ENCODE measurements at regions not wholly inside any gene's neighbourhood (a gene's known extent, or its start where the extent isn't known, plus 50 kb on each side); places are given as distances from the start of the nearest gene placed in this dataset.

DNA sequence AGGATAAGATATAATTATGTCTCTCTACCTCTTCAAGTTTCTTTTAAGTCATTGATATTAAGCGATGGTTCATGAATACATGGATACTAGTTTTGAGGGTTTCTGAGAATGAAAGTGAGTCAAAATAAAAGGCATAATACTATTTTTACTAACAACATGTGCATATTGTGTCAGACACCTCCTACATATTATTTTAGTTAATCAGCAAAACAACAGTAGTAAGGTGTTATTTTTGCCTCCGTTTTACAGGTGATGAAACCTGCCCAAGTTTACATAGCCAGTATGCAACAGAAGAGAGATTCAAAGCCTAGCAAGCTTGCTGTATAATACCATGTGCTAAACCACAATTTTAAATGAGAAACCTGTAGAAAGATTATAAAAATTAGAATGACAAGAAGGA is 544.1 kb downstream of the EPHA5 start:
- no peak for DNase-seq (ENCODE audit: low read depth in 2 of 2)

DNA sequence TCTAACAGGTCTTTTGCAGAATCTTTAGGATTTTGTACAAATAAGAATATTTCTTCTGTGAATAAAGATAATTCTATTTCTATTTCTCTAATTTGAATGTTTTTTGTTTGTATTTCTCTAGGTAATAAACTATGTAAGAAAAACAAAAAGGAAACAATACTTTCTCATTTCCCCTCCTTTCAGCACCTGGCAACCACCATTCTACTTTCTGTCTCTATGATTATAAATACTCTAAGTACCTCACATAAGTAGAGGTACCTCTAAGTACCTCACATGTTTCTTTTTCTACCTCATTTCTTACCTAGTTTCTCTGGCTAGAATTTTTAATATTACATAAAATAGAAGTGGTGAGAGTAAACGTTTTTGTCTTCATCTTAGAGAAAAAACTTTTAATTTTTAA is 550.0 kb downstream of the EPHA5 start:
- no peak for DNase-seq (ENCODE audit: low read depth in 2 of 2)

GRCh38 chr4:65102419-65102818 is 567.9 kb downstream of the EPHA5 start:
- no peak for DNase-seq (ENCODE audit: low read depth in 2 of 2)

DNA sequence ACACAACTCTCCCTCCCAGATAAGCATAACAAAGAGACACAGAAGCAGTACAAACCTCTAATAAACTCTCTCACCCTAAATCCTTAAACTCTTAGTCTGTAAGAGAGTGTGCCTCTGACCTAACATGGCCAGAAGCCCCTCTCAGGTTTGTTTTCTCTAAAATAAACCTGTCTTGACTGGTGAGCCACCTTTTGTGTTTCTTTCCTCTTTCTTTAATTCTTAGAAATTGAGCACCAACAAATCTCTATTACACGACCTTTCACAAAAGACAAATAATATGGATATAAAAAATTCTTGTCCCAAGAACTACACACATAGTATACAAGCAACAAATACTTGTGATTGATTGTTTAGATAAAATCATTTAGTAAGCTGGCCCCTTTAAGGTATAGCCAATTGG is 573.7 kb downstream of the EPHA5 start:
- DNase-seq (ENCODE audit: low read depth in 2 of 2): no peak

- no peak for DNase-seq (ENCODE audit: low read depth in 2 of 2)
Measured at GRCh38 chr4:65089666-65090065, 580.6 kb downstream of the EPHA5 start.

DNA sequence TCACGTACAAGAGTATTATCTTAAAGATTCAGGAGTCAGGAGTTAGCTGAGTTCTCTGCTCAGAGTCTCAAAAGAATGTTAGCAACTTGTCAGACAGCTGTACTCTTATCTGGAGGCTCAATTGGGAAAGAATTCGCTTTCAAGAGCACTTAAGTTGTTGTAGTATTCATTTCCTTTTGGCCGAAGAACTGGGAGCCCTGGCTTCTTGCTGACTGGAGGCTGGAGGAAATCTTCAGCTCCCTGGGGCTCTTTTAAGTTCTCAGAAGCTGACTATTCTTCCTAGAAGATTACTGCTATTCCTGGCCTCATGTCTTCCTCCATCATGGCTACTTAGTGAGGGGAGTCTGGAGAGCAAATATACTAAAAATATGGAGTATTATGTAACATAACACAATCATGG is 587.2 kb downstream of the EPHA5 start:
- DNase-seq (ENCODE audit: low read depth in 2 of 2): no peak

DNA sequence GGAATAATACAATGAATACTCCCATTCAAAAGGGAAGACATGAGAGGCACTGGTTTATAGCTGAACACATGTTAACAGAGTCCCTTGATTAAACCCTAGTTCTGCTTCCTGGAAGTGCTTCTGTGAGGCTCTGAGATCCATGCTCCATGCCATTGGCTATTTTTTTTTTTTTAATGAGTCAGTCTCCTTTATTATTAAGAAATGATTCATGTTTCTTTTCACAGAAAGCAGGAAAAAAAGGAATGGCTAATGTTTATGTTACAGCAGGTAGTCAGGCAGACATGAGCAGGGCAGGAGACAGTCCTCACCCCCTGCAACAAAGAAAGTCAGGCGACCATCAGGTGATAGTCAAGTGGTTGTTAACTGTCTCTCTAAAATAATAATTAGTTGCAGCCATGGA is 598.7 kb downstream of the EPHA5 start:
- no peak for DNase-seq (ENCODE audit: low read depth in 2 of 2)

- DNase-seq (ENCODE audit: low read depth in 2 of 2): no peak
Measured at GRCh38 chr4:65069177-65069576, 601.1 kb downstream of the EPHA5 start.

DNA sequence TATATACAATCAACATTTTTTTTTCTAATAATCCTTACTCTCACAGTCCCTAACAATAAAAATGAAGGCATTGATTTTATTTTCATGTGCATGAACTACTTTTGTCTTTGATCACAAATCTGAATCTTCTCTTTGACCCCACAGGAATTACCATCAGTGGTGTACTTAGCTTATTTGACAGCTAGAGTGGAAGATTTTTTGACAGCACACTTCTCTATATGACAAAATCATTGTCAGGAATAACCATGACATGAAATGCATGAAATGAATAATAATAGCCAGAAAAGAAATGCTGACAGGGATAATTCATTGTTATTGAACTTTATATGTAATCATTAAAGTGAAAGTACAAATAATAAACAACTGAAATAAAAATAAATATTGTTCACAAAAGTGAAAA is 604.2 kb downstream of the EPHA5 start:
- DNase-seq (ENCODE audit: low read depth in 2 of 2): no peak

GRCh38 chr4:65063601-65064000 is 606.7 kb downstream of the EPHA5 start:
- no peak for DNase-seq (ENCODE audit: low read depth in 2 of 2)

- DNase-seq (ENCODE audit: low read depth in 2 of 2): no peak
Measured at GRCh38 chr4:65050786-65051185, 619.5 kb downstream of the EPHA5 start.

GRCh38 chr4:65046192-65047133 is 623.8 kb downstream of the EPHA5 start:
- DNase-seq (ENCODE audit: low read depth in 2 of 2): no peak

GRCh38 chr4:65033899-65034298 is 624.6 kb upstream of the TECRL start:
- DNase-seq (ENCODE audit: low read depth in 2 of 2): no peak

DNA sequence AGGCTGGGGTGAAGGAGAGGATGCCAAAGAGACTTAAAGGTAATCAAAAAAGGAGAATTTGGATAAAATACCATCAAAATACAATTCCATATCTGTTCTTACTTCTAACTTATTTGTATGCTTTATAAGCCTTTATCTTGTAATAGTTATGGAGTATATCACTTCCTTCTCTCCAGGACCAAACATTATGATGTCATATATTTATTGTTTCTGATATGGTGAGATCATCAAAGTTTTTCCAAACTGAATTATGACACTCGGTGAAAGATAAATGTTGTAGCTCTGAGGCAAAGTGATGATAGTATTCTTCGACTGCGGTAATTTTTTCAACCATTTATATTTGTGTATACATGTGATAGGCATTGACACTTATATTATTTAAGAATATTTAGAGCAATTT is 619.3 kb upstream of the TECRL start:
- no peak for DNase-seq (ENCODE audit: low read depth in 2 of 2)

DNA sequence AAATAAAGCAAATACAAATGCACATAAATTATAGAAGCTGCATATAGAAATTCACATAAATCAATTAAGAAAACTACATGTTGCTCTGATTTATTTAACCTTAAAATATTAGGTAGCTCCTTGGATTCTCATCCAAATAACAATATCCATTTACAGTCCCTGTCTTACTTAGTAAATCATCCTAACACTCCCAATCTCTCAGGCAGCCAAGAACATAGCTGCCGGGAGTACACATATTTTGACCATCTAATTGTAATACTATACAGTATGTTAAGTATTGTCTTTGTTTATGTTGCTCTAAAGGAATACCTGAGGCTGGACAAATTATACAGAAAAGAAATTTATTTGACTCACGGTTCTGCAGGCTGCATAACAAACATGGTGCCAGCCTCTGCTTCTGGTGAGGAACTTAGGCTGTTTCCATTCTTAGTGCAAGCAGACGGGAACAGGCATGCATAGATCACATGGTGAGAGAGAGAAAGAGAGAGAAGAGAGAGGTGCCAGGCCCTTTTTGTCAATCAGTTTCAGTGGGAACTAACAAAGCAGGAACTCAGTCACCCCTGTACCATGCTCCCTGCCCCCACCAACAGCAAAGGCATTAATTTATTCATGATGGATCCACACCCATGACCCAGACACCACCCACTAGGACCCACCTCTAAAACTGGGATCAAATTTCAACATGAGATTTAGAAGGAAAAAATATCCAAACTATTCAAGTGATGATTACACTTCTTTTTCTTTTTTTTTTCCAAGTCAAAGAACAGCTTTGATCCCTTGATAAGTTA is 614.8 kb upstream of the TECRL start:
- DNase-seq (ENCODE audit: low read depth in 2 of 2): no peak

GRCh38 chr4:65023081-65023480 is 613.8 kb upstream of the TECRL start:
- no peak for DNase-seq (ENCODE audit: low read depth in 2 of 2)

DNA sequence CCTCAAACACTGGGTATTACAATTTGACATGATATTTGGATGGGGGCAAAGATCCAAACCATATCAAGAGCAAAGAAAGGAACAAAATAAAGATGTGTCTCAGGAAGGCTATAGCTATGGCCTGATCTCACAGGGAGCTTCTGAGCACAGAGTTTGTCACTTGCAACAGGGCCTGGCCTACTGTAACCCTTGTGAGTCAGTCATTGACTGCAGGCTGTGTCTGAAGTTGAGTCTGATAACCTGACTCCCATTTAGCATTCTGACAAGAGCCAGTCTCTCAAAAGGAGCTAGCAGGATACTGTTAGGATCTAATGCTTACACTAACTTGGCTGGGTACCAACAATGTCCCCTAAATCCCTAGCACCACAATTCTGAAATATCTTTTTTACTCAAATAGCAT is 612.5 kb upstream of the TECRL start:
- no peak for DNase-seq (ENCODE audit: low read depth in 2 of 2)

- no peak for DNase-seq (ENCODE audit: low read depth in 2 of 2)
Measured at GRCh38 chr4:65021149-65021548, 611.9 kb upstream of the TECRL start.

- DNase-seq (ENCODE audit: low read depth in 2 of 2): no peak
Measured at GRCh38 chr4:65019775-65020174, 610.5 kb upstream of the TECRL start.

DNA sequence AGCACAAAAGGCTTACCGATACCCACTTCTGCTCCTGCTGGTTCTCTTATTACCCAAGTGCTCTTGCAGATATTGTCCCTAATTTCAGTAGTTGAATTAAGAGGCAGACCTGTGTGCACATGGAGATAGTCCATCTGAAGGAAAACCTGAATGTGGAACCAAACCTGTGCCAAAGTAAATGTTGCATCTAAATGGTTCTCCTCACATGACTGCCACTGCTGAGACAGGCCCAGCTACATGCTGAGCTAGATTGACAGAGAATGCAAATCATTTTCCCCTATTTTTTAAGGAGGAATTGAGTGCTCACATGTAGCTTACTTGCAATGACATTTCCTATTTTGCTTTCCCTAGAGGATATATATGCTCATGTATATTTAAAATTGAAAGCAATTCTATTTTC is 609.1 kb upstream of the TECRL start:
- no peak for DNase-seq (ENCODE audit: low read depth in 2 of 2)

GRCh38 chr4:65014078-65014477 is 604.8 kb upstream of the TECRL start:
- DNase-seq (ENCODE audit: low read depth in 2 of 2): no peak

- DNase-seq (ENCODE audit: low read depth in 2 of 2): no peak
Measured at GRCh38 chr4:65007841-65008439, 598.7 kb upstream of the TECRL start.

GRCh38 chr4:64975177-64975576 is 565.9 kb upstream of the TECRL start:
- DNase-seq (ENCODE audit: low read depth in 2 of 2): no peak

Measured in stimulated activated CD4-positive, alpha-beta T cell treated with anti-CD3 and anti-CD28 coated beads, Interleukin-4, amount 100 ng/mL, for 48 hours (primary cell).